Fibroblast of lung (primary cell): ENCODE measurements at regions not wholly inside any gene's neighbourhood (a gene's known extent, or its start where the extent isn't known, plus 50 kb on each side); places are given as distances from the start of the nearest gene placed in this dataset.

Experiments
- DNase-seq, 2 donors: peaks; one replicate each; pipeline versions ENCODE4 v3.0.0 to v3.0.0-alpha.2; 2010; ENCODE audit warnings: low read depth in 2 of 2
- H2AFZ ChIP-seq: 2 replicates; pipeline ENCODE4 v1.5.1; 2012; ENCODE audit warnings: low read length, control low read depth, inconsistent platforms
- H3K27ac ChIP-seq: 2 replicates; pipeline ENCODE4 v1.5.1; 2011; ENCODE audit warnings: low read length, control low read depth; ENCODE audit not compliant: insufficient read depth
- H3K27me3 ChIP-seq: 2 replicates; pipeline ENCODE4 v1.5.1; 2011; ENCODE audit warnings: mild to moderate bottlenecking, low read length; ENCODE audit not compliant: control insufficient read depth, insufficient read depth
- H3K36me3 ChIP-seq: 2 replicates; pipeline ENCODE4 v1.5.1; 2011; ENCODE audit warnings: low read length; ENCODE audit not compliant: control insufficient read depth, insufficient read depth
- H3K4me1 ChIP-seq: 2 replicates; pipeline ENCODE4 v1.5.1; 2011; ENCODE audit warnings: low read length; ENCODE audit not compliant: control insufficient read depth, insufficient read depth; ENCODE audit errors: extremely low read depth
- H3K4me2 ChIP-seq: 2 replicates; pipeline ENCODE4 v1.5.1; 2011; ENCODE audit warnings: low read length, control low read depth; ENCODE audit not compliant: insufficient read depth; ENCODE audit errors: extremely low read depth
- H3K4me3 ChIP-seq, 4 experiments: fragments of 200-600 bp in 1 of 4; sonication (generic) in 1 of 4; replicated peaks in 1 of 4; 2 replicates each; pipeline ENCODE4 v1.5.1; 2011 to 2016; ENCODE audit warnings: low read length in 4 of 4, low read depth in 3 of 4, mild to moderate bottlenecking in 3 of 4, control low read depth in 2 of 4, inconsistent platforms in 1 of 4, mixed read lengths in 1 of 4; ENCODE audit not compliant: insufficient read depth in 1 of 4; ENCODE audit errors: control extremely low read depth in 1 of 4
- H3K79me2 ChIP-seq: 2 replicates; pipeline ENCODE4 v1.5.1; 2012; ENCODE audit warnings: mild to moderate bottlenecking, low read length, inconsistent platforms; ENCODE audit not compliant: control insufficient read depth, insufficient read depth
- H3K9ac ChIP-seq: 2 replicates; pipeline ENCODE4 v1.5.1; 2011; ENCODE audit warnings: mild to moderate bottlenecking, low read length, control low read depth; ENCODE audit not compliant: insufficient read depth
- H3K9me3 ChIP-seq: 2 replicates; pipeline ENCODE4 v1.5.1; 2012; ENCODE audit warnings: low read depth, low read length; ENCODE audit not compliant: control insufficient read depth, insufficient read depth
- H4K20me1 ChIP-seq: 2 replicates; pipeline ENCODE4 v1.5.1; 2011; ENCODE audit warnings: low read length; ENCODE audit not compliant: control insufficient read depth, insufficient read depth; ENCODE audit errors: extremely low read depth
- CTCF ChIP-seq, 2 donors: IDR thresholded peaks in 1 of 2; conservative IDR thresholded peaks in 1 of 2; 1 replicate in 1 of 2; 2 replicates in 1 of 2; pipeline ENCODE4 v1.5.1; 2011 to 2012; ENCODE audit warnings: low read length in 2 of 2, control low read depth in 1 of 2, inconsistent platforms in 1 of 2, low read depth in 1 of 2, mild to moderate bottlenecking in 1 of 2
- EZH2 ChIP-seq: IDR thresholded peaks from 2 replicates; pipeline ENCODE4 v1.5.1; 2012; ENCODE audit warnings: low read length, control low read depth, mild to moderate bottlenecking; ENCODE audit errors: missing control alignments

- H3K36me3 ChIP-seq, result no peaks in the 10 kb centered on the region
- no peaks in the 10 kb centered on the region for H3K79me2 ChIP-seq
- no peak overlapping the region for H3K4me3 ChIP-seq
- H4K20me1 ChIP-seq, result no peaks in the 10 kb centered on the region
- H3K9ac ChIP-seq, result no peak overlapping the region
- no peak for TF ChIP-seq EZH2
- TF ChIP-seq CTCF (conservative IDR thresholded peaks at IDR 0.05 in 1 of 2, IDR thresholded peaks at IDR 0.05 in 1 of 2; ENCODE audit: low read depth in 1 of 2, low read length in 2 of 2), result no peak
- H3K27me3 ChIP-seq, result no peaks in the 10 kb centered on the region
- no peak overlapping the region for H3K4me2 ChIP-seq
- no peaks in the 10 kb centered on the region for H3K9me3 ChIP-seq
- H3K4me1 ChIP-seq, result no peaks in the 10 kb centered on the region
- no peak overlapping the region for H3K27ac ChIP-seq
- no peak overlapping the region for H2AFZ ChIP-seq
- DNase-seq, result no peak
These were observed 83.4 kb upstream of the GSE1 start for GRCh38 chr16:85529489-85530369.

GRCh38 chr16:85530370-85530739 is 82.8 kb upstream of the GSE1 start:
- no peaks in the 10 kb centered on the region for H3K79me2 ChIP-seq
- H4K20me1 ChIP-seq, result no peaks in the 10 kb centered on the region

GRCh38 chr16:85531516-85531915 is 81.6 kb upstream of the GSE1 start:
- no peak for TF ChIP-seq CTCF (conservative IDR thresholded peaks at IDR 0.05 in 1 of 2, IDR thresholded peaks at IDR 0.05 in 1 of 2; ENCODE audit: low read depth in 1 of 2, low read length in 2 of 2)
- TF ChIP-seq EZH2, result no peak
- Histone ChIP-seq H3K9ac (no peak overlapping the region), H3K27me3 (no peaks in the 10 kb centered on the region), H3K27ac (no peak overlapping the region), H3K4me3 (no peak overlapping the region), H2AFZ (no peak overlapping the region), H3K4me1 (no peaks in the 10 kb centered on the region), H3K36me3 (no peaks in the 10 kb centered on the region), H3K9me3 (no peaks in the 10 kb centered on the region), H3K79me2 (no peaks in the 10 kb centered on the region), H3K4me2 (no peak overlapping the region), H4K20me1 (no peaks in the 10 kb centered on the region)
- DNase-seq, result no peak

More at GRCh38 chr16:85530370-85530739, 82.8 kb upstream of the GSE1 start:
- DNase-seq, result no peak
- H3K4me2 ChIP-seq, result no peak overlapping the region
- no peaks in the 10 kb centered on the region for H3K27me3 ChIP-seq
- H3K9me3 ChIP-seq, result no peaks in the 10 kb centered on the region
- TF ChIP-seq CTCF (conservative IDR thresholded peaks at IDR 0.05 in 1 of 2, IDR thresholded peaks at IDR 0.05 in 1 of 2; ENCODE audit: low read depth in 1 of 2, low read length in 2 of 2) (no peak), EZH2 (no peak)
- H3K36me3 ChIP-seq, result no peaks in the 10 kb centered on the region
- H3K27ac ChIP-seq, result no peak overlapping the region
- H3K4me3 ChIP-seq, result no peak overlapping the region
- H3K4me1 ChIP-seq, result no peaks in the 10 kb centered on the region
- no peak overlapping the region for H2AFZ ChIP-seq
- no peak overlapping the region for H3K9ac ChIP-seq
